ENCODE measurements at regions not wholly inside any gene's neighbourhood (a gene's known extent, or its start where the extent isn't known, plus 50 kb on each side); places are given as distances from the start of the nearest gene placed in this dataset.

DNA sequence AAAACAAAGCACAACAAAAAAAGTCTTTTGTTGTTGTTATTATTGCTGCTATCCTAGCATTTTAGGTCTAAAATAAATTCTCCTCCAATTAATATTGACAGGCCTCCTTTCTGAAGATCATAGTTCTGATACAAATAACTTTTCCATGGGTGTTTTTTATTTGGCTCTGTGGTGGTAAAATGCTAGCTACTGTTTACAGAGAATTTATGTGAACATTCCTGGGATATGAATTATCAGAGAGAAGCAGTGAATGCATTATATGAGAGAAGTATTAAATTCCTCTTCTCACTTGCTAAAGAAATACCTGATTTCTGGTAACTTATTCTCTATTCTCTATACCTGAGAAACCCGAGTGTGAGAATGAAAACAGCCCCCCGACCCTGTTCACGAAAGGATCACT is 57.5 kb upstream of the TMCO5A start:
- TF ChIP-seq, protein P1, sequence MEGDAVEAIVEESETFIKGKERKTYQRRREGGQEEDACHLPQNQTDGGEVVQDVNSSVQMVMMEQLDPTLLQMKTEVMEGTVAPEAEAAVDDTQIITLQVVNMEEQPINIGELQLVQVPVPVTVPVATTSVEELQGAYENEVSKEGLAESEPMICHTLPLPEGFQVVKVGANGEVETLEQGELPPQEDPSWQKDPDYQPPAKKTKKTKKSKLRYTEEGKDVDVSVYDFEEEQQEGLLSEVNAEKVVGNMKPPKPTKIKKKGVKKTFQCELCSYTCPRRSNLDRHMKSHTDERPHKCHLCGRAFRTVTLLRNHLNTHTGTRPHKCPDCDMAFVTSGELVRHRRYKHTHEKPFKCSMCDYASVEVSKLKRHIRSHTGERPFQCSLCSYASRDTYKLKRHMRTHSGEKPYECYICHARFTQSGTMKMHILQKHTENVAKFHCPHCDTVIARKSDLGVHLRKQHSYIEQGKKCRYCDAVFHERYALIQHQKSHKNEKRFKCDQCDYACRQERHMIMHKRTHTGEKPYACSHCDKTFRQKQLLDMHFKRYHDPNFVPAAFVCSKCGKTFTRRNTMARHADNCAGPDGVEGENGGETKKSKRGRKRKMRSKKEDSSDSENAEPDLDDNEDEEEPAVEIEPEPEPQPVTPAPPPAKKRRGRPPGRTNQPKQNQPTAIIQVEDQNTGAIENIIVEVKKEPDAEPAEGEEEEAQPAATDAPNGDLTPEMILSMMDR (IDR thresholded peaks at IDR 0.05; ENCODE audit: control insufficient read depth, insufficient read depth, low read depth, low read length, missing control alignments): no peak
- no peak overlapping the region for H3K4me3 ChIP-seq (ENCODE audit: control insufficient read depth, low read depth, low read length)
- no peak for DNase-seq (ENCODE audit: low read depth)

DNA sequence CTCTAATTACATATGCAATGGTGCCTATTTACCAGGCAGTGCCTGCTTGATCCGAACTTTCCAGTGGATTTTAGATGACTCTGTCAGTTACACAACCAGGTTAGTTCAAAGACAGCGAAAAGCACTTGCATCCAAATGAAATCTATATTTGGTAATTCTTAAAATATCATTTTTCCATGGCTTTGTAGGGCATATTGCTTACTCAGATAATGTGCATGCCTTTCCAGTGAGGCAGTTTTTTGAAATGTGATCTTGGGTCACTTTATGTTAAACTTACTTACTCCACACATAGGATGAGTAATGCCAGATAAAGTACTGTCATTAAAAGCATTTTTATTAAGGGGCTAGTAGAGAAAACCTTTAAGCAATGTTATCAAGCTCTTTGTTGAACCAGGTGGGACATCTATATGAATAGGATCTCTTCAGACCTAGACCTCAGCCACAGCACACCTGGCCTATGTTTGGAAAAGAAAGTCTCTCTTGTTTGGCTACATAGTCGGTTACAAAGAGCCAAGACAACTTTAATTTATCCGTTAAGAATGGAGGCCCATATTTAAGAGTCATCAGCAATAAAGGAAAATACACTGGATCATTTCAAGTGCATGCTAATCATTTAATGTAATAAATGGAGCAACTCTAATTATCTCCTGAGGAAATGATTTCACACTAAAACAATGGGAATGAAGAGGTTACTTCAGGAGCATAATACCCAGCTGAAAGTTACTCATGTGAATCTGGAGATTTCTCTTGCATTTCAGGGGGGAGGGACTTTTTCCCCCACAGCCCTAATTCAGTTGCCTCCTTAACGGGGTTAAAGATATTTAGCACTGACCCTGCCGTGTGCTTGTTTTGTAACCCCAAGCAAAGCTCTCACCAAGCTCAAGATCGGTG is 56.3 kb upstream of the TMCO5A start:
- no peak overlapping the region for H3K4me3 ChIP-seq (ENCODE audit: control insufficient read depth, low read depth, low read length)
- DNase-seq (ENCODE audit: low read depth): peak; percentile 64
- TF ChIP-seq, protein P1 (IDR thresholded peaks at IDR 0.05; ENCODE audit: control insufficient read depth, insufficient read depth, low read depth, low read length, missing control alignments): no peak

DNA sequence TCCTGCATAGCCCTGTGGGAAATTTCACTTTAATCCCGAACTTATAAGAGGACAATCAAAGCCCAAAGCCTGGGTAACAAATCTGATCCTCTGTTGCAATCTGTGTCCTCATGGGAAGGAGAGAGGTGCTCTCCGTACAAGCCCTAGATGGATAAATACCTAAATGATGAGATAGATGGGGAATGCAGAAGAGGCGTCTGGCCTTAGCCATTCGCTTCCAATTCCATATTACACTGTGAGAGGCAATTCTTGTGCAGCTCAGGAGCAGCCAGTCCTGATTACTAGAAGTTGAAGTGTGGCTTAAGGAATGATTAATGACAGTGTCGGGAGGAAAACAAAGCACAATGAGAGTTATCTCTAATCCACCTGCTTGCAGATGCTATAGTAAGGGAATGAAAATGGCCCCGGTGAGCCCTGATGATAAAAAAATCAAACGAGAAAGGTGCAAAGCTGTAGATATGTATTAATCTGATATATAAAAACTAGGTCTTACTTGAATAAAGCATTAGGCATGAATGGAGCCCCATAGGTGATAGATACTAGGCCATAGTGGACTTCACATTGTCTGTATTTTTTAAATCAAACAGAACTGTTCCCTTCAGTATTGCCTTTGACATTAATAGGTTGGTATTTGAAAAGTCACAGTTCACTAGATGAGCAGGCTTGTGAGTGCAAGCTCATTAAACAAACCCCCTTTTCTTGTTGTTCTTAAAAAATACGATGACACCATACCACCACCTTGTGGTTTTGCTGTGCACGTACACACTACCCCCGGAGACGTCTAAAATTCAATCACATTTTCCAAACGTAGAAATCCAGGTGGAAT is 54.2 kb upstream of the TMCO5A start:
- TF ChIP-seq, protein P1 (IDR thresholded peaks at IDR 0.05; ENCODE audit: control insufficient read depth, insufficient read depth, low read depth, low read length, missing control alignments): peak; percentile 83
- no peak for DNase-seq (ENCODE audit: low read depth)
- H3K4me3 ChIP-seq (ENCODE audit: control insufficient read depth, low read depth, low read length): no peak overlapping the region

DNA sequence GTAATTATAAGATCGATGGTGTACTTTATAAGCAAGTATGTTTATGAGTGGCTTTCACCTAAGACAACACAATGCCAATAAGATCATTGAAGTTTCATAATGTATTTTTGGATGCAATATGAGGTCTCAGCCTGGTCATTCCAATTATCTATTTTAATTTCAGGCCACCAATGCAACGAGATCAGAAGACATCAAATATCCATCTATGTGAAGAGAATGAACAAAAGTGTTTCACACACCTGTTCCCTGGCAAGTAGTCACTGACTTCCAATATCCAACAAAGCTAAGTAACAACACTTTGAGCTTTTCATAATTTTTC is 53.6 kb upstream of the TMCO5A start:
- TF ChIP-seq, protein P1 (IDR thresholded peaks at IDR 0.05; ENCODE audit: control insufficient read depth, insufficient read depth, low read depth, low read length, missing control alignments): no peak
- no peak overlapping the region for H3K4me3 ChIP-seq (ENCODE audit: control insufficient read depth, low read depth, low read length)
- DNase-seq (ENCODE audit: low read depth): no peak

DNA sequence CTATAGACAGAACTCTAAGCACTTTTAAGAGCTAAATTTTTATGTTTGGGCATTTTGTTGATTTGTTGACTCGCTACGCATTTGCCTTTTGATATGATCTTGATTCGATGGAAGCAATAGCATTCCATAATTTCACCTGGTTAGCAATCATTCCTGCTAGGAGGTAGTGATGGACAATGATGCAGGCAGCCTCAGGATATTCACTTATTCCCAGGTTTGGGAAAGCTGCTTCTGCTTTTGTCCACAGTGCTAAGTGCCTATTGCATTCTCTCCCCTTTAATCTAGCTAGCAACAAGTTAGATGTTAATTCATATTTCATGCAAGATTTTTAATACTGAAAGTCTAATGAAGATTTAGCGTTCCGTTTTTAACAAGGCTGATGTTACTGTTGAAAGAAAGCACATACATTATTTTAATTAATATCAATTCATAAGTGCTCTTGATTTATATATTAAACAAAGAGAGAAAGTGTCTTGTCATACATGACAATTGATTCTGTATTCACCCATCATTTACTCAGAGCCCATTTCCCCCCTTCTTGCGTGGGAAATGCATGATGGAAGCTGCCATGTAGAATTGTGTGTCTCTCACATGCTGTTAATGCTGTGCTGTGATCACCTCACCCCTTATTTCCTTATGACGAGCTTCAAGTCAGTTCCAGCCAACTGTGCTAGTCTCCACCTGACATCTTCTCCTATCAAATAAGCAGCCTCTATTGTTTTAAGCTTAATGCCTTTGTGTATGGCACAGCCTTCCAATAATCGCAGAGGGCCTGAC is 53.0 kb upstream of the TMCO5A start:
- no peak for DNase-seq (ENCODE audit: low read depth)
- no peak overlapping the region for H3K4me3 ChIP-seq (ENCODE audit: control insufficient read depth, low read depth, low read length)
- TF ChIP-seq, protein P1 (IDR thresholded peaks at IDR 0.05; ENCODE audit: control insufficient read depth, insufficient read depth, low read depth, low read length, missing control alignments): no peak

DNA sequence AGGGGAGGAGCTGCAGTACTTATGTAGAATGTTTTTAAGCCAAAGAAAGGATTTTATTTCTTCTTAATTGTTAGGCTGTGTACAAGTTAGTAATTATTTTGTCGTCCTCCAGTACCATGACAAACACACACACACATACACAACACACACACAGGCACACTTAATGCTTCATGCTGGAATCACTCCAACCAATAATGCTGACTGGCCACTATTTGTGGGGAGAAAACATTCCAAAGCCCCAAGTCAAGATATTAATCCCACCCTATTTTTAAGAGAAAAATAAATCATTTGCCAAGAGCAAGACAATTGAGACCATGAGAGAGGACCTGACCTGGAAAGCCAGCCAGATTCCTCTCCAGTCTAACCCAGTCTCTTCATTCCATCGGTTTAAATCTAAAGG is 51.8 kb upstream of the TMCO5A start:
- TF ChIP-seq, protein P1 (IDR thresholded peaks at IDR 0.05; ENCODE audit: control insufficient read depth, insufficient read depth, low read depth, low read length, missing control alignments): no peak
- no peak for DNase-seq (ENCODE audit: low read depth)

More for the DNA sequence above, 51.8 kb upstream of the TMCO5A start:
- no peak overlapping the region for H3K4me3 ChIP-seq (ENCODE audit: control insufficient read depth, low read depth, low read length)

All from AG09309 (cell line).